ENCODE measurements at regions not wholly inside any gene's neighbourhood (a gene's known extent, or its start where the extent isn't known, plus 50 kb on each side); places are given as distances from the start of the nearest gene placed in this dataset.

DNA sequence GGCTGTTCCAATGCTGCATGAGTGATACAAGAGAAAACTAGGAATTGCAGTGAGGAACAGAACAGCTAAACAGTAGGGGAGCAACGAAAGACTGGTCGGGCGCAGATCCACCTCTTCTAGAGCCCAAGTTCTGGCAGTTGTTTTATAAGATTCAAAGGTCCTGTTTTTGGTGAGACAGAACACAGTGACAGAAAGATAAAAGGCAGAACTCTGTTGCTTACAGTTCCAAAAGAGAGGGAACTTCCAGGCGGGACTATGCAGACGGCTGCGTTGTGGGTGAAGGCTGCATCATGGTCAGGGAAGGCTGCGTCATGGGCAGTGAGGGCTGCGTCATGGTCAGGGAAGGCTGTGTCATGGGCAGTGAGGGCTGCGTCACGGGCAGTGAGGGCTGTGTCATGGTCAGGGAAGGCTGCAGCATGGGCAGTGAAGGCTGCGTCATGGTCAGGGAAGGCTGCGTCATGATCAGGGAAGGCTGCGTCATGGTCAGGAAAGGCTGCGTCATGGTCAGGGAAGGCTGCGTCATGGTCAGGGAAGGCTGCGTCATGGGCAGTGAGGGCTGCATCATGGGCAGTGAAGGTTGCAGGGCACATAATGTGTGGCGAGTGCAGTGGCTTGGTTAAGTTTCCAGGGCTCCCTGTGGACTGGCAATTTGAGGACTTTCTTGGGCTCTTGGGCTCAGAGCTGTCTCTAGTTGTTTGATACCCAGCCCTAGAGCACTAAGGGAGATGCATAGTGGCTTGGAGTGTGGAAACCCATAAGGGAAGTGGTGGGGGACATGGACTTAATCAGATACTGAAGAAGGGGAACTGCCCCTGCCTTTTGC, 619.9 kb downstream of the AACS start:
- Histone ChIP-seq H3K4me3 (no peak overlapping the region), H3K27ac (no peak overlapping the region)

GRCh38 chr12:125685915-125686314, 620.7 kb downstream of the AACS start:
- Histone ChIP-seq H3K4me3 (no peak overlapping the region), H3K27ac (no peak overlapping the region)

- Histone ChIP-seq H3K4me3 (no peak overlapping the region), H3K27ac (no peak overlapping the region)
Measured at GRCh38 chr12:125687403-125687802, 622.2 kb downstream of the AACS start.

DNA sequence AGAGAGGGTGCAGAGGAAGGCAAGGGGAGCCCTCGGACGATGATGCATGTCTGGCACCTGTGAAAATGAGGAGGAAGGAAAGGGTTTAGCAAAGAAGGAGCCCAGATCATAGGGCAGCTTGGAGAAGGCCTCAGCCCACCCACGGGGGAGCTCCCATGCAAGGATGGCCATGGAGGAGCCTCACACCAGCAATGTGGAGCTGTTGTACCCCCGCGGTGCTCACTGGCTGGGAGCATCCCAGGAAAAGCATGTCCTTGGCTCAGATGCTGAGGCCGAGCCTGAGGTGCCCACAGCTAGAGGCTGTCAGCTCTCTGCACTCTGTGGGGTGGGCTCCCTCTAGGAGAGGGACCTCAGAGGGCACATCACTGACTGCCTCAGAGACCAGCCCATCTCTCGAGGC, 622.6 kb downstream of the AACS start:
- no peak overlapping the region for H3K27ac ChIP-seq
- H3K4me3 ChIP-seq, result no peak overlapping the region

- Histone ChIP-seq H3K4me3 (no peak overlapping the region), H3K27ac (no peak overlapping the region)
Measured at GRCh38 chr12:125688223-125688622, 623.0 kb downstream of the AACS start.

GRCh38 chr12:125688881-125689280, 623.6 kb downstream of the AACS start:
- H3K4me3 ChIP-seq, result no peak overlapping the region
- no peak overlapping the region for H3K27ac ChIP-seq

DNA sequence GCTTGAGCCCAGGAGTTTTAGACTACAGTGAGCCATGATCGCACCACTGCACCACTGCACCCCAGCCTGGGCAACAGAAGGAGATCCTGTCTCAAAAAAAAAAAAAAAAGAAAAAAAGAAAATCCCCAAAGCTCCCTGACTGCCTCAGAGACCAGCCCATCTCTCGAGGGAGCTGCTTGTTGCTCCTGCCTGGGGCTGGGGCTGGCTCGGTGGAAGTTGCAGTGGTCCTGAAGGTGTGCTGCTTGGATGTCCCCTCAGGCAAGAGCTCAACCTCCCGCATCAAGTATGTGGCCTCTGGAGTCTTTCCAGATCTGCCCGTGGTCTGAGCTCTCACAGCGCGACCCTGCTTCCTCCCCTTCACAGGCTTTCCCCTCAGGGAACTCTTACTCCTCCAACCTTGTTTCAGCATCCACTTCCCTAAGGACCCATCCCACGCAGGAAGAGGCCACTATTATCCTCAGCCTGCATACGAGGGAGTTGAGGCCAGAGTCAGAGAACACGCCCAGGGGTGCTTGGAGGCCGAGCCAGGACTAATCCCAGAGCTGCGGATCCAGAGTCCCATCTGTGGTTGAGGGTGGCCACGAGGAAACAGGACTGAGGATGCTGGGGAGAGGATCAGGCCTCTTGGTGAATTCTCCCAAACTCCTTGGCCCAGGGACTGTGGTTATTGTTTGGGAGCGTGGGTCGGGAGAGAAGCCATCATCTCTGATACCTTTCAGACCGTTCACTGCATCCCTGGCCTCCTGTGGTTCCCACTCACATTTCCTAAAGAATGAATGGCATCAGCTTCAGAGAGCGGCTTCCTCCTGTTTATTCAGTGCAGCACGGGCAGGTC, 624.6 kb downstream of the AACS start:
- Histone ChIP-seq H3K4me3 (no peak overlapping the region), H3K27ac (no peak overlapping the region)

- Histone ChIP-seq H3K27ac (no peak overlapping the region), H3K4me3 (no peak overlapping the region)
Measured at GRCh38 chr12:125690841-125691240, 625.6 kb downstream of the AACS start.

- H3K4me3 ChIP-seq, result no peak overlapping the region
Measured at GRCh38 chr12:125696054-125696453, 630.8 kb downstream of the AACS start.

GRCh38 chr12:125704803-125705202, 639.6 kb downstream of the AACS start:
- Histone ChIP-seq H3K27ac (no peak overlapping the region), H3K4me3 (no peak overlapping the region)

More at GRCh38 chr12:125696054-125696453, 630.8 kb downstream of the AACS start:
- H3K27ac ChIP-seq, result no peak overlapping the region

GRCh38 chr12:125720961-125721360, 655.7 kb downstream of the AACS start:
- no peak overlapping the region for H3K27ac ChIP-seq
- no peak overlapping the region for H3K4me3 ChIP-seq

- H3K27ac ChIP-seq, result no peak overlapping the region
- H3K4me3 ChIP-seq, result no peak overlapping the region
Measured at GRCh38 chr12:125734137-125734536, 668.9 kb downstream of the AACS start.

DNA sequence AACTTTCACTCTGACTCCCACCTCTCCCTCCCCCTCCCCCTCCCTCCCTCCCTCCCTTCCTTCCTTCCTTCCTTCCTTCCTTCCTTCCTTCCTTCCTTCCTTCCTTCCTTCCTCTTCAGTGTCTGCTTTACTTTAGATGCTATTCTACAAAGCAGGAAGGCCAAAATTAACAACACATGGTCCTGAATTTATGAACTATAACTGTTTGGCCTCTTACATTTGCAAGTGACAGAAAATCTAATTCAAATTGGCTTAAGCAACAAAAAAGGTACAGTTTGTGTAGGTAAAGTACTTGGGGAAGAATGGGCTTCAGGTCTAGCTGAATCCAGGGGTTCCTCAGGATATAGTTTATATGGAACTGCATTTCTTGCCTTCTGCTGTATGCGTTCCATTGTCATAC, 673.0 kb downstream of the AACS start:
- no peak overlapping the region for H3K4me3 ChIP-seq
- no peak overlapping the region for H3K27ac ChIP-seq

- H3K4me3 ChIP-seq, result no peak overlapping the region
- H3K27ac ChIP-seq, result no peak overlapping the region
Measured at GRCh38 chr12:125742413-125742812, 677.2 kb downstream of the AACS start.

DNA sequence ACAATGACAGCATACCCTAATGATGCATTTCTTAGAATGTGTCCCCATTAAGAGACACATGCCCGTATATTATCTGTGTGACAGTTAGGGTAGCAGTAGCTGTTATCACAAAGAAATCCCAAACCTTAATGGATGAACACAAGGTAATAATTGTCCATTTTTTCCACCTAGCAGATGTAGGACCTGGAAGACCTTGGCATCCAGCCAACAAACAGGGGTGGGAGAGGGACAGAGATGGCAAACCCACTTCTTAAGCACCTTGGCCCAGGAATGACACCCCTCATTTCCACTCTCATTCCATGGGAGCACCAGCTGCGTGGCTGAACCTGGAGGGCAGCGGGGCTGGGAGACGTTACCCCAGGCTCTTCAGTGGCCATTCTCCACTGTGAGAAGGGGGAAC, 679.0 kb downstream of the AACS start:
- H3K27ac ChIP-seq, result no peak overlapping the region
- no peak overlapping the region for H3K4me3 ChIP-seq

GRCh38 chr12:125755512-125755911, 690.3 kb downstream of the AACS start:
- no peak overlapping the region for H3K27ac ChIP-seq
- no peak overlapping the region for H3K4me3 ChIP-seq

DNA sequence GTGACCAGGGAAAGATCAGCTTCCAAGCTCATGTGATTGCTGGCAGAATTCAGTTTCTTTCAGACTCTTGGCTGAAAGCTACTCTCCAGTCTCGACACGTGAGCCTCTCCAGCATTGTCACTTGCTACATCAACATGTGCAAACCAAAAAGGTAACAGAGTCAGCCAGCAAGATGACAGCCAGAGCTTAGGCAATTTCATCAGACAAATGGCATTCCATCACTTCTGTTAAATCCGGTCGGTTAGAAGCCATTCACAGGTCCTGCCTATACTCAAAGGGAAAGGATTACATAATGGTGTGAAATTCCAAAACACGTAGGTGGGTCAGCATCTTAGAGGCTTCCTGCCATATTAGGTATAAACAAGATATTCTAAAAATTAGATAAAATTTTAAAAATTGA, 700.9 kb downstream of the AACS start:
- Histone ChIP-seq H3K4me3 (no peak overlapping the region), H3K27ac (no peak overlapping the region)

GRCh38 chr12:125772403-125772802, 707.2 kb downstream of the AACS start:
- Histone ChIP-seq H3K27ac (no peak overlapping the region), H3K4me3 (no peak overlapping the region)

- no peak overlapping the region for H3K4me3 ChIP-seq
- H3K27ac ChIP-seq, result no peak overlapping the region
Measured at GRCh38 chr12:125773033-125773640, 707.9 kb downstream of the AACS start.

DNA sequence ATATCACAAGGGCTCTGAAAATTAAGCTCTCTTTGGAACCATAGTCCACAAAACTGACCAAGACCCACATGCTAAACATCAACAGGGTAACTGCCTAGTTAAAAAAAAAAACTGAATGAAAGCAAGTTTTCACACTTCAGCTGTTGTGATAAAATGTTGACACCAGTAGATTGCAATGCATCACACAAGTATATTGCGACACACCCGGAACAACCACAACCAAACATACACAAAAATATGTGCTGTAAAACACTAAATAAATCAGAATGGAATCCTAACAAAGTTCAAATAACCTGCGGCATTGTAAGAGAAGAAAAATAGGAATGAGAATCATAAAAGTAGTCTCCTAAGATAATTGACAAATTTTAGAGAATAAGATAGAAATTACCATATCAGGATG, 710.3 kb downstream of the AACS start:
- H3K4me3 ChIP-seq, result no peak overlapping the region
- no peak overlapping the region for H3K27ac ChIP-seq

DNA sequence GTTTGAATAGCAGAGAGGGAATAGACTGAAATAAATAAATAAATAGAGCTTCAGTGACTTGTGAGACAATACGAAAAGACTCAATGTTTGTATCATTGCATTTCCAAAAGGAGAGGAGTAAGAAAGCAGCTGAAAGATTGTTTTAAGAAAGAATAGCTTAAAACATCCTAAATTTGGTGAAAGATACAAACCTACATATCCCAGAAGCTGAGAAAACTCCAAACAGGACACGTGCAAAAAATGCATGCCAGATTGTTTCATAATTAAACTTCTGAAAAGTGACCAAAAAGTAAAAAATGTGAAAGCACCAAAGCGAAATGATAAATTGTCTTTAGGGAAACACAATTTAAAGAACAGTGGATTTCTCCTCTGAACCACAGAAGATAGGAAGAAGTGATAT, 711.0 kb downstream of the AACS start:
- no peak overlapping the region for H3K4me3 ChIP-seq

More for the DNA sequence above, 711.0 kb downstream of the AACS start:
- H3K27ac ChIP-seq, result no peak overlapping the region

Data from skin epidermis (tissue), 12 donors.